ENCODE measurements at regions not wholly inside any gene's neighbourhood (a gene's known extent, or its start where the extent isn't known, plus 50 kb on each side); places are given as distances from the start of the nearest gene placed in this dataset.

DNA sequence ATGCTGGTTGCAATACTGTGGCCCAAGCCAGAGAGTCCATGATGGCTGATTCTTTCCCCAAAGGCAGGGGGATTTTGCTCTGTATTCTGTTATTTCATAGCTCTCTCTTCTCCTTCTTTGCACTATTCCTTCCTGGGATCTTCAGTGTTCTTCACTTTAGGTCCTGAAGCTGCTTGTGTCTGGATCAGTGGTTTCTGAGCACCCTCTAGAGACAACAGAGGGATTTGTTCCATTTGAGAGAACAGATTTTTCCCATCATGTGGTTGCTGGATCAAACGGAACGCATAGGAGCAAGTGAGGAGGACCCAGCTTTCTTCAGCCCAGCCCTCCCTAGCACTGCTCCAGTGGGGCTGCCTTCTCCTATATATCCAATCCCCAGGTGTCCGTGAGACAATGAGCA lies 68.7 kb upstream of the SYN3 start:
- Histone ChIP-seq H3K9me3 (replicated peaks; ENCODE audit: control insufficient read depth, insufficient read depth, low read length) (no peaks in the 10 kb centered on the region), H3K9ac (ENCODE audit: control insufficient read depth, insufficient read depth, low read length) (no peak overlapping the region), H2AFZ (ENCODE audit: control insufficient read depth, low read depth, low read length) (no peak overlapping the region), H3K4me3 (no peak overlapping the region), H3K36me3 (ENCODE audit: control insufficient read depth in 2 of 2, insufficient read depth in 2 of 2, low read length in 1 of 2) (no peaks in the 10 kb centered on the region), H4K20me1 (ENCODE audit: control insufficient read depth, insufficient read depth) (no peaks in the 10 kb centered on the region), H3K79me2 (ENCODE audit: control insufficient read depth, insufficient read depth, low read length) (no peaks in the 10 kb centered on the region), H3K4me1 (ENCODE audit: control insufficient read depth, insufficient read depth, low read length) (no peaks in the 10 kb centered on the region), H3K27me3 (replicated peaks in 1 of 2; ENCODE audit: control insufficient read depth in 2 of 2, insufficient read depth in 2 of 2, low read length in 1 of 2) (no peaks in the 10 kb centered on the region), H3K27ac (ENCODE audit: control insufficient read depth, insufficient read depth) (no peak overlapping the region), H3K4me2 (ENCODE audit: control insufficient read depth, insufficient read depth) (no peak overlapping the region)
- in situ Hi-C loops (cut with MboI), result no loop called here
- FAIRE-seq (no peak), ATAC-seq (no peak), DNase-seq (ENCODE audit: low read depth, low spot score) (no peak)
- no TSS peak for BruUV-seq (replicated peaks)
- ChIA-PET POLR2A (no interaction called here), RAD21 (ENCODE audit: unreplicated experiment) (no interaction called here), CTCF (no interaction called here), SMC1A (ENCODE audit: uncharacterized antibody, unreplicated experiment) (no interaction called here)
- intact Hi-C loops (cut with micrococcal nuclease; ENCODE audit: unreplicated experiment), result no loop called here
- TF ChIP-seq RBBP5 (conservative IDR thresholded peaks at IDR 0.05) (no peak), FOXM1 (IDR thresholded peaks at IDR 0.05; ENCODE audit: low read depth, low read length) (no peak), EED (IDR thresholded peaks at IDR 0.05; ENCODE audit: low read depth) (no peak), CBX5 (IDR thresholded peaks at IDR 0.05; ENCODE audit: low read depth) (no peak), CEBPB (IDR thresholded peaks at IDR 0.05; ENCODE audit: borderline replicate concordance in 1 of 2, low read depth in 2 of 2, low read length in 2 of 2) (no peak), POU2F2 (IDR thresholded peaks at IDR 0.05; ENCODE audit: borderline replicate concordance, low read depth, low read length) (no peak), NR2C1 (IDR thresholded peaks at IDR 0.05) (no peak), POLR2AphosphoS5 (IDR thresholded peaks at IDR 0.05; ENCODE audit: low read length) (no peak), RAD51 (IDR thresholded peaks at IDR 0.05) (no peak), ZNF384 (IDR thresholded peaks at IDR 0.05; ENCODE audit: borderline replicate concordance, low read depth, low read length) (no peak), SUZ12 (IDR thresholded peaks at IDR 0.05; ENCODE audit: unreplicated experiment) (no peak), MXI1 (IDR thresholded peaks at IDR 0.05; ENCODE audit: low read depth, low read length) (no peak), STAT3 (IDR thresholded peaks at IDR 0.05; ENCODE audit: low read depth, low read length) (no peak), BMI1 (IDR thresholded peaks at IDR 0.05; ENCODE audit: borderline replicate concordance) (no peak), IKZF2 (IDR thresholded peaks at IDR 0.05) (no peak)
- TF ChIP-seq, protein P1, sequence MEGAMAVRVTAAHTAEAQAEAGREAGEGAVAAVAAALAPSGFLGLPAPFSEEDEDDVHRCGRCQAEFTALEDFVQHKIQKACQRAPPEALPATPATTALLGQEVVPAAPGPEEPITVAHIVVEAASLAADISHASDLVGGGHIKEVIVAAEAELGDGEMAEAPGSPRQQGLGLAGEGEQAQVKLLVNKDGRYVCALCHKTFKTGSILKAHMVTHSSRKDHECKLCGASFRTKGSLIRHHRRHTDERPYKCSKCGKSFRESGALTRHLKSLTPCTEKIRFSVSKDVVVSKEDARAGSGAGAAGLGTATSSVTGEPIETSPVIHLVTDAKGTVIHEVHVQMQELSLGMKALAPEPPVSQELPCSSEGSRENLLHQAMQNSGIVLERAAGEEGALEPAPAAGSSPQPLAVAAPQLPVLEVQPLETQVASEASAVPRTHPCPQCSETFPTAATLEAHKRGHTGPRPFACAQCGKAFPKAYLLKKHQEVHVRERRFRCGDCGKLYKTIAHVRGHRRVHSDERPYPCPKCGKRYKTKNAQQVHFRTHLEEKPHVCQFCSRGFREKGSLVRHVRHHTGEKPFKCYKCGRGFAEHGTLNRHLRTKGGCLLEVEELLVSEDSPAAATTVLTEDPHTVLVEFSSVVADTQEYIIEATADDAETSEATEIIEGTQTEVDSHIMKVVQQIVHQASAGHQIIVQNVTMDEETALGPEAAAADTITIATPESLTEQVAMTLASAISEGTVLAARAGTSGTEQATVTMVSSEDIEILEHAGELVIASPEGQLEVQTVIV (IDR thresholded peaks at IDR 0.05; ENCODE audit: borderline replicate concordance, partially characterized antibody), result no peak
- TF ChIP-seq, protein P2, sequence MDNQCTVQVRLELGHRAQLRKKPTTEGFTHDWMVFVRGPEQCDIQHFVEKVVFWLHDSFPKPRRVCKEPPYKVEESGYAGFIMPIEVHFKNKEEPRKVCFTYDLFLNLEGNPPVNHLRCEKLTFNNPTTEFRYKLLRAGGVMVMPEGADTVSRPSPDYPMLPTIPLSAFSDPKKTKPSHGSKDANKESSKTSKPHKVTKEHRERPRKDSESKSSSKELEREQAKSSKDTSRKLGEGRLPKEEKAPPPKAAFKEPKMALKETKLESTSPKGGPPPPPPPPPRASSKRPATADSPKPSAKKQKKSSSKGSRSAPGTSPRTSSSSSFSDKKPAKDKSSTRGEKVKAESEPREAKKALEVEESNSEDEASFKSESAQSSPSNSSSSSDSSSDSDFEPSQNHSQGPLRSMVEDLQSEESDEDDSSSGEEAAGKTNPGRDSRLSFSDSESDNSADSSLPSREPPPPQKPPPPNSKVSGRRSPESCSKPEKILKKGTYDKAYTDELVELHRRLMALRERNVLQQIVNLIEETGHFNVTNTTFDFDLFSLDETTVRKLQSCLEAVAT (IDR thresholded peaks at IDR 0.05), result no peak
- TF ChIP-seq, protein P3, sequence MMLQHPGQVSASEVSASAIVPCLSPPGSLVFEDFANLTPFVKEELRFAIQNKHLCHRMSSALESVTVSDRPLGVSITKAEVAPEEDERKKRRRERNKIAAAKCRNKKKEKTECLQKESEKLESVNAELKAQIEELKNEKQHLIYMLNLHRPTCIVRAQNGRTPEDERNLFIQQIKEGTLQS (IDR thresholded peaks at IDR 0.05; ENCODE audit: borderline replicate concordance, extremely low read depth, low read depth, low read length), result no peak
- TF ChIP-seq, protein P4, sequence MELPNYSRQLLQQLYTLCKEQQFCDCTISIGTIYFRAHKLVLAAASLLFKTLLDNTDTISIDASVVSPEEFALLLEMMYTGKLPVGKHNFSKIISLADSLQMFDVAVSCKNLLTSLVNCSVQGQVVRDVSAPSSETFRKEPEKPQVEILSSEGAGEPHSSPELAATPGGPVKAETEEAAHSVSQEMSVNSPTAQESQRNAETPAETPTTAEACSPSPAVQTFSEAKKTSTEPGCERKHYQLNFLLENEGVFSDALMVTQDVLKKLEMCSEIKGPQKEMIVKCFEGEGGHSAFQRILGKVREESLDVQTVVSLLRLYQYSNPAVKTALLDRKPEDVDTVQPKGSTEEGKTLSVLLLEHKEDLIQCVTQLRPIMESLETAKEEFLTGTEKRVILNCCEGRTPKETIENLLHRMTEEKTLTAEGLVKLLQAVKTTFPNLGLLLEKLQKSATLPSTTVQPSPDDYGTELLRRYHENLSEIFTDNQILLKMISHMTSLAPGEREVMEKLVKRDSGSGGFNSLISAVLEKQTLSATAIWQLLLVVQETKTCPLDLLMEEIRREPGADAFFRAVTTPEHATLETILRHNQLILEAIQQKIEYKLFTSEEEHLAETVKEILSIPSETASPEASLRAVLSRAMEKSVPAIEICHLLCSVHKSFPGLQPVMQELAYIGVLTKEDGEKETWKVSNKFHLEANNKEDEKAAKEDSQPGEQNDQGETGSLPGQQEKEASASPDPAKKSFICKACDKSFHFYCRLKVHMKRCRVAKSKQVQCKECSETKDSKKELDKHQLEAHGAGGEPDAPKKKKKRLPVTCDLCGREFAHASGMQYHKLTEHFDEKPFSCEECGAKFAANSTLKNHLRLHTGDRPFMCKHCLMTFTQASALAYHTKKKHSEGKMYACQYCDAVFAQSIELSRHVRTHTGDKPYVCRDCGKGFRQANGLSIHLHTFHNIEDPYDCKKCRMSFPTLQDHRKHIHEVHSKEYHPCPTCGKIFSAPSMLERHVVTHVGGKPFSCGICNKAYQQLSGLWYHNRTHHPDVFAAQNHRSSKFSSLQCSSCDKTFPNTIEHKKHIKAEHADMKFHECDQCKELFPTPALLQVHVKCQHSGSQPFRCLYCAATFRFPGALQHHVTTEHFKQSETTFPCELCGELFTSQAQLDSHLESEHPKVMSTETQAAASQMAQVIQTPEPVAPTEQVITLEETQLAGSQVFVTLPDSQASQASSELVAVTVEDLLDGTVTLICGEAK (IDR thresholded peaks at IDR 0.05; ENCODE audit: borderline replicate concordance), result no peak
- 16% methylated on average over 3 of the region's 3 CpGs for WGBS (ENCODE audit: insufficient coverage, insufficient replicate concordance, low lambda C conversion rate, missing lambda C conversion rate)
